Tibial nerve (tissue), 4 donors: ENCODE measurements at regions not wholly inside any gene's neighbourhood (a gene's known extent, or its start where the extent isn't known, plus 50 kb on each side); places are given as distances from the start of the nearest gene placed in this dataset.

Experiments used
- CTCF ChIP-seq, 5 experiments: fragments of 200-600 bp in 3 of 5; fragments of 450-650 bp in 2 of 5; sonication (generic) in 3 of 5; IDR thresholded peaks; one replicate each; pipeline ENCODE4 v1.5.1; 2016 to 2019; ENCODE audit warnings: antibody characterized with exemption in 5 of 5, mild to moderate bottlenecking in 3 of 5, moderate library complexity in 2 of 5
- EP300 ChIP-seq, 2 donors: sonication (generic); formaldehyde crosslinking; IDR thresholded peaks; one replicate each; pipeline ENCODE4 v1.6.1; 2017; ENCODE audit warnings: antibody characterized with exemption in 2 of 2, mild to moderate bottlenecking in 1 of 2

- TF ChIP-seq CTCF (IDR thresholded peaks at IDR 0.05) (no peak), EP300 (IDR thresholded peaks at IDR 0.05) (no peak)
These were observed 90.4 kb upstream of the MYO3A start for GRCh38 chr10:25843551-25844170.
